ENCODE measurements at regions not wholly inside any gene's neighbourhood (a gene's known extent, or its start where the extent isn't known, plus 50 kb on each side); places are given as distances from the start of the nearest gene placed in this dataset.

- Mint-ChIP-seq H3K9me3 (no peaks in the 10 kb centered on the region), H3K4me3 (no peak overlapping the region), H3K36me3 (no peaks in the 10 kb centered on the region), H3K27me3 (ENCODE audit: low read depth) (no peaks in the 10 kb centered on the region), H3K4me1 (no peaks in the 10 kb centered on the region), H3K27ac (no peak overlapping the region)
- no peak for ATAC-seq
- ChIA-PET POLR2A (no interaction called here), CTCF (no interaction called here)
- TF ChIP-seq PRDM15 (CRISPR knock-in tag; IDR thresholded peaks at IDR 0.05) (no peak), GRHL2 (CRISPR knock-in tag; IDR thresholded peaks at IDR 0.05; ENCODE audit: insufficient replicate concordance, severe bottlenecking) (no peak), IRF2 (CRISPR knock-in tag; IDR thresholded peaks at IDR 0.05; ENCODE audit: borderline replicate concordance, low read depth) (no peak), FOXJ3 (CRISPR knock-in tag; IDR thresholded peaks at IDR 0.05; ENCODE audit: borderline replicate concordance) (no peak), GABPB1 (CRISPR knock-in tag; IDR thresholded peaks at IDR 0.05) (no peak), RORB (CRISPR knock-in tag; IDR thresholded peaks at IDR 0.05) (no peak), SP1 (CRISPR knock-in tag; conservative IDR thresholded peaks at IDR 0.05) (no peak), MAX (CRISPR knock-in tag; IDR thresholded peaks at IDR 0.05) (no peak), ZNF532 (CRISPR knock-in tag; IDR thresholded peaks at IDR 0.05; ENCODE audit: borderline replicate concordance) (no peak), RELA (CRISPR knock-in tag; IDR thresholded peaks at IDR 0.05; ENCODE audit: borderline replicate concordance) (no peak), FOXK1 (CRISPR knock-in tag; IDR thresholded peaks at IDR 0.05) (no peak)
- TF ChIP-seq, protein P1, sequence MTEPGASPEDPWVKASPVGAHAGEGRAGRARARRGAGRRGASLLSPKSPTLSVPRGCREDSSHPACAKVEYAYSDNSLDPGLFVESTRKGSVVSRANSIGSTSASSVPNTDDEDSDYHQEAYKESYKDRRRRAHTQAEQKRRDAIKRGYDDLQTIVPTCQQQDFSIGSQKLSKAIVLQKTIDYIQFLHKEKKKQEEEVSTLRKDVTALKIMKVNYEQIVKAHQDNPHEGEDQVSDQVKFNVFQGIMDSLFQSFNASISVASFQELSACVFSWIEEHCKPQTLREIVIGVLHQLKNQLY (CRISPR knock-in tag; IDR thresholded peaks at IDR 0.05) = no peak
- DNase-seq (ENCODE audit: low spot score) = no peak
Observed at GRCh38 chr16:26648851-26649250, 417.9 kb upstream of the C16orf82 start.

DNA sequence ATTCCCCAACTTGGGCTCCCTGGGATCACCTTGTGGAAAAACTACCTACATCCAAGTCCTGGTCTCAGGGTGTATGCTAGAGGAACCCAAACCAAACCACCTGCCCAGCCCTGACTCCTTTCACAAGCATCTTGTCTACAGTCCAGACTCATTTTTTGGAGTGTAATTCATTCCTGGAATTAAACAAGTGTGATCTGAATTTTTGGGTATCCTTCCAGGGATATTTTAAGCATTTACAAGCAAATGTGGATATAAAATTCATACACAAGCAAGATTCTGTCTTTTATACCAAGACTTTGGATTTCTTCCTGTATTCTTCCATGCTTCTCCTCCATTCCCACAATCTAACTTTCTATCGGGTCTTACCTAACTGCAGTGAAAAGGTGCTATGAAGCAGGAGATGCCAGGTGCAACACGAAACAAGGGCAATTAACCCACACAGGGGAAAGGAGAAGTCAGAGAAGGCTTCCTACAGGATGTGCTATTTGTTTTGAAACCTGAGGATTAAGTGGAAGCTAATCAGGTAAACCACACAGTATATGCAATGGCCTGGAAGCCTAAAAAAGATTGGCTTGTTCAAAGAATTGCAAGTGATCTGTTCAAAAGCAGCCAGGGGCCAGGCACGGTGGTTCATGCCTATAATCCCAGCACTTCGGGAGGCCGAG, 417.2 kb upstream of the C16orf82 start:
- H3K36me3 Mint-ChIP-seq = no peaks in the 10 kb centered on the region
- CTCF ChIA-PET = no interaction called here

More for the DNA sequence above, 417.2 kb upstream of the C16orf82 start:
- Mint-ChIP-seq H3K27ac (no peak overlapping the region), H3K4me1 (no peaks in the 10 kb centered on the region), H3K27me3 (ENCODE audit: low read depth) (no peaks in the 10 kb centered on the region), H3K4me3 (no peak overlapping the region), H3K9me3 (peaks cover 1% of the 10 kb centered on the region)
- POLR2A ChIA-PET = no interaction called here
- no peak for DNase-seq (ENCODE audit: low spot score)
- TF ChIP-seq MAX (CRISPR knock-in tag; IDR thresholded peaks at IDR 0.05) = no peak
- TF ChIP-seq EMX1 (CRISPR knock-in tag; IDR thresholded peaks at IDR 0.05) = no peak
- no peak for TF ChIP-seq ATF1 (CRISPR knock-in tag; IDR thresholded peaks at IDR 0.05)
- no peak for TF ChIP-seq IRF1 (CRISPR knock-in tag; IDR thresholded peaks at IDR 0.05)
- no peak for TF ChIP-seq USF1 (CRISPR knock-in tag; IDR thresholded peaks at IDR 0.05)
- TF ChIP-seq ZSCAN18 (CRISPR knock-in tag; IDR thresholded peaks at IDR 0.05) = no peak
- no peak for TF ChIP-seq ZNF121 (CRISPR knock-in tag; IDR thresholded peaks at IDR 0.05)
- TF ChIP-seq PRRX2 (CRISPR knock-in tag; IDR thresholded peaks at IDR 0.05) = no peak
- TF ChIP-seq KAT7 (CRISPR knock-in tag; IDR thresholded peaks at IDR 0.05; ENCODE audit: borderline replicate concordance) = no peak
- no peak for TF ChIP-seq ATF6 (CRISPR knock-in tag; IDR thresholded peaks at IDR 0.05)
- ATAC-seq = no peak
